ENCODE measurements at regions not wholly inside any gene's neighbourhood (a gene's known extent, or its start where the extent isn't known, plus 50 kb on each side); places are given as distances from the start of the nearest gene placed in this dataset.

DNA sequence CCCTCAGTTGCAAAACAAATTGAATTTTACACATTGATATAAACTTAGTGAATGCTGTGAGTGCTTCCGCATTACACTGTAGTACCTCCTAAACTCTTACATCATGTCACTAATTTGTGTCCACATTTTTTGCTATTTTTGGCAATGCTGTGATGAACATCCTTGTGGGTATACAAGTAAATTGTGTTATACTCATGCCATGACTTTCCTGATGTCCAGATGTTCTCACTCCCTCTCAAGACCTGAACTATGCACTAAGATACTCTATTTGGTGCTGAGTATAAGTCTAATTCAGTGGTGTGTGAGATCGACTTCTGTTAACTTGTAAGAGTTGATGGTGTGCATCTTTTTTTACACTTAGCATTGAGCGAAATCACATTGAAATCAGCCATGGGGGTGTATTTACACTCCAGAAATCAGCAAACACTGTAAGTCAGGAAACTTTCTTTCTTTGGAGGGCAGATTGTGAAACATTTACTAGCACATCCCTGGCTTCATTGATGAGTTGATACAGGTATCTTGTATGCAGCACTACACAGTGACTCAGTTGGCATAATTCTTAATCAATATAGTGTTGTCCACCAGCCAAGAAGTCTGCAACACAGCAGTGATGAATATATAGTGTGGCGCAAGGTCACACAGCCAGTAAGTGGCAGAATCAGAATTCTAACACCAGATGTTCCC is 228.1 kb upstream of the RORA start:
- Histone ChIP-seq H3K4me3 (ENCODE audit: low read length in 2 of 2) (no peak overlapping the region), H3K36me3 (ENCODE audit: control insufficient read depth in 2 of 2, insufficient read depth in 2 of 2, low read length in 2 of 2) (no peaks in the 10 kb centered on the region), H3K27me3 (ENCODE audit: control insufficient read depth in 1 of 2, insufficient read depth in 2 of 2, low read length in 2 of 2) (no peaks in the 10 kb centered on the region), H3K27ac (ENCODE audit: low read length) (no peak overlapping the region), H3K4me1 (ENCODE audit: control insufficient read depth, insufficient read depth, low read length) (no peaks in the 10 kb centered on the region), H3K9me3 (ENCODE audit: control insufficient read depth in 2 of 2, low read length in 2 of 2) (no peaks in the 10 kb centered on the region), H3K9ac (ENCODE audit: low read length in 2 of 2) (no peak overlapping the region)

GRCh38 chr15:61449186-61449702 is 220.1 kb upstream of the RORA start:
- Histone ChIP-seq H3K36me3 (ENCODE audit: control insufficient read depth in 2 of 2, insufficient read depth in 2 of 2, low read length in 2 of 2) (no peaks in the 10 kb centered on the region), H3K27ac (ENCODE audit: low read length) (no peak overlapping the region), H3K4me1 (ENCODE audit: control insufficient read depth, insufficient read depth, low read length) (no peaks in the 10 kb centered on the region), H3K9ac (ENCODE audit: low read length in 2 of 2) (no peak overlapping the region), H3K9me3 (ENCODE audit: control insufficient read depth in 2 of 2, low read length in 2 of 2) (no peaks in the 10 kb centered on the region), H3K4me3 (ENCODE audit: low read length in 2 of 2) (no peak overlapping the region), H3K27me3 (ENCODE audit: control insufficient read depth in 1 of 2, insufficient read depth in 2 of 2, low read length in 2 of 2) (no peaks in the 10 kb centered on the region)

DNA sequence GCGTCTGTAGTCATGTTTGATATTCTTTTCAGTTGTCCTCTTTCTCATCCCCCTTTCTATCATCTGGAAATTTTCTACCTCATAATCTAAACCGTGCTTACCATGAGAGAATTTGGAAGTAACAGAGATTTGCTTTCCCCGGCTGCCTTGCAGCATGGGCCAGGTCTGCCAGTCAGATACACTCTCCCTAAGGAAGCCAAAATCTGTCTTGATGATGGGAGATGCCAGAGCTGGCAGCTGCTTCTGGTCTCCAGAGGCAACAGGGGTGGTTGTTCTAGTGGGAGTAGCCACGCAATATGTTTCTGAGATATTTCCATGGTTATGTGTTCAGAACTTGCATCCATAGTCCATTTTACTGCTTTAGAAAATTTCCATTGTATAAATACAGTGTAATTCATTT is 218.9 kb upstream of the RORA start:
- H3K4me3 ChIP-seq (ENCODE audit: low read length in 2 of 2), result no peak overlapping the region
- H3K9me3 ChIP-seq (ENCODE audit: control insufficient read depth in 2 of 2, low read length in 2 of 2), result no peaks in the 10 kb centered on the region
- H3K36me3 ChIP-seq (ENCODE audit: control insufficient read depth in 2 of 2, insufficient read depth in 2 of 2, low read length in 2 of 2), result no peaks in the 10 kb centered on the region
- no peak overlapping the region for H3K27ac ChIP-seq (ENCODE audit: low read length)
- no peaks in the 10 kb centered on the region for H3K4me1 ChIP-seq (ENCODE audit: control insufficient read depth, insufficient read depth, low read length)
- H3K9ac ChIP-seq (ENCODE audit: low read length in 2 of 2), result no peak overlapping the region
- no peaks in the 10 kb centered on the region for H3K27me3 ChIP-seq (ENCODE audit: control insufficient read depth in 1 of 2, insufficient read depth in 2 of 2, low read length in 2 of 2)

DNA sequence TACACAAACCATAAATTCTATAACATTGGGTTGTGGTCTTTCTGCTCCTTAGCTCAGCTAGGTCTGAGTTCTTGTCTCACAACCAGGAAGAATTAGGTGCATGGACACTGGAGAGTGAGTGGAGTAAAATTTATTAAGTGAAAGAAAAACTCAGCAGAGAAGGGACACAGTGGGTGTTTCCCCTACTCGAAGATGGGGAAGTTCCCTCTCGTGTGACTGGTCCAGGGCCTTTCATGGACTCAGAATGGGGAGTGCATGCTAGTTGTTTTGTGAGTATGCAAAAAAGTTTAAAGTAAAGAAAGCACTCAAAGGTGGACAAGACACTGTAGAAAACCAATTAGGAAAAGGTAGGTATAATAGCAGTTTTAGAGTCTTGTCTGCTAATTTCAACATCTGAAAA is 215.5 kb upstream of the RORA start:
- no peaks in the 10 kb centered on the region for H3K27me3 ChIP-seq (ENCODE audit: control insufficient read depth in 1 of 2, insufficient read depth in 2 of 2, low read length in 2 of 2)
- H3K9ac ChIP-seq (ENCODE audit: low read length in 2 of 2), result no peak overlapping the region
- H3K4me1 ChIP-seq (ENCODE audit: control insufficient read depth, insufficient read depth, low read length), result no peaks in the 10 kb centered on the region
- H3K9me3 ChIP-seq (ENCODE audit: control insufficient read depth in 2 of 2, low read length in 2 of 2), result no peaks in the 10 kb centered on the region
- no peak overlapping the region for H3K27ac ChIP-seq (ENCODE audit: low read length)
- H3K36me3 ChIP-seq (ENCODE audit: control insufficient read depth in 2 of 2, insufficient read depth in 2 of 2, low read length in 2 of 2), result no peaks in the 10 kb centered on the region
- no peak overlapping the region for H3K4me3 ChIP-seq (ENCODE audit: low read length in 2 of 2)

GRCh38 chr15:61442821-61443220 is 213.7 kb upstream of the RORA start:
- H3K27me3 ChIP-seq (ENCODE audit: control insufficient read depth in 1 of 2, insufficient read depth in 2 of 2, low read length in 2 of 2), result no peaks in the 10 kb centered on the region
- H3K9ac ChIP-seq (ENCODE audit: low read length in 2 of 2), result no peak overlapping the region
- no peaks in the 10 kb centered on the region for H3K4me1 ChIP-seq (ENCODE audit: control insufficient read depth, insufficient read depth, low read length)
- H3K27ac ChIP-seq (ENCODE audit: low read length), result no peak overlapping the region
- no peak overlapping the region for H3K4me3 ChIP-seq (ENCODE audit: low read length in 2 of 2)
- H3K9me3 ChIP-seq (ENCODE audit: control insufficient read depth in 2 of 2, low read length in 2 of 2), result no peaks in the 10 kb centered on the region
- no peaks in the 10 kb centered on the region for H3K36me3 ChIP-seq (ENCODE audit: control insufficient read depth in 2 of 2, insufficient read depth in 2 of 2, low read length in 2 of 2)

- Histone ChIP-seq H3K9ac (ENCODE audit: low read length in 2 of 2) (no peak overlapping the region), H3K36me3 (ENCODE audit: control insufficient read depth in 2 of 2, insufficient read depth in 2 of 2, low read length in 2 of 2) (no peaks in the 10 kb centered on the region), H3K4me3 (ENCODE audit: low read length in 2 of 2) (no peak overlapping the region), H3K4me1 (ENCODE audit: control insufficient read depth, insufficient read depth, low read length) (no peaks in the 10 kb centered on the region), H3K27me3 (ENCODE audit: control insufficient read depth in 1 of 2, insufficient read depth in 2 of 2, low read length in 2 of 2) (no peaks in the 10 kb centered on the region), H3K27ac (ENCODE audit: low read length) (no peak overlapping the region), H3K9me3 (ENCODE audit: control insufficient read depth in 2 of 2, low read length in 2 of 2) (no peaks in the 10 kb centered on the region)
Measured at GRCh38 chr15:61441891-61442290, 212.8 kb upstream of the RORA start.

- H3K27ac ChIP-seq (ENCODE audit: low read length), result no peak overlapping the region
- no peaks in the 10 kb centered on the region for H3K9me3 ChIP-seq (ENCODE audit: control insufficient read depth in 2 of 2, low read length in 2 of 2)
- no peaks in the 10 kb centered on the region for H3K27me3 ChIP-seq (ENCODE audit: control insufficient read depth in 1 of 2, insufficient read depth in 2 of 2, low read length in 2 of 2)
- no peaks in the 10 kb centered on the region for H3K36me3 ChIP-seq (ENCODE audit: control insufficient read depth in 2 of 2, insufficient read depth in 2 of 2, low read length in 2 of 2)
- no peak overlapping the region for H3K9ac ChIP-seq (ENCODE audit: low read length in 2 of 2)
- no peak overlapping the region for H3K4me3 ChIP-seq (ENCODE audit: low read length in 2 of 2)
- H3K4me1 ChIP-seq (ENCODE audit: control insufficient read depth, insufficient read depth, low read length), result no peaks in the 10 kb centered on the region
Measured at GRCh38 chr15:61426466-61426865, 197.4 kb upstream of the RORA start.

DNA sequence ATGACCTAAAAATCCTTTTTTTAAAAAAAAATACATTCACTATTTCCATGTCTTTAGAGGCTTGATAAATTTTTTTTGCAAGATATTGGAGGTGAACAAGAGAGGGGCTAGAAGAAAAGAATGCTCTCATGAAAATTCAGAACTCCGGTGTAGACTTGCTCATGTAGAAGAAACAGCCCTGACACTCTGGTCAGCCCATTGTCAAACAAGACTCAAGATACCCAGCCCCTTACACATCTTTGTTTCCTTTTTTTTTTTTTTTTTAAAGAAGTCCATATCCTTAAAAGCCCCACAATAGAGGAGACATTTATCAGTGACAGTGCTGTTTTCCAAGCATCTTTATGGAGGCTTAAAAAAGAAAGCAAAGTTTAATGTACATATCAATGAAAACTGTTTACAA is 196.8 kb upstream of the RORA start:
- no peaks in the 10 kb centered on the region for H3K36me3 ChIP-seq (ENCODE audit: control insufficient read depth in 2 of 2, insufficient read depth in 2 of 2, low read length in 2 of 2)
- H3K9ac ChIP-seq (ENCODE audit: low read length in 2 of 2), result no peak overlapping the region
- H3K4me3 ChIP-seq (ENCODE audit: low read length in 2 of 2), result no peak overlapping the region
- H3K27me3 ChIP-seq (ENCODE audit: control insufficient read depth in 1 of 2, insufficient read depth in 2 of 2, low read length in 2 of 2), result no peaks in the 10 kb centered on the region
- no peaks in the 10 kb centered on the region for H3K9me3 ChIP-seq (ENCODE audit: control insufficient read depth in 2 of 2, low read length in 2 of 2)
- no peak overlapping the region for H3K27ac ChIP-seq (ENCODE audit: low read length)
- no peaks in the 10 kb centered on the region for H3K4me1 ChIP-seq (ENCODE audit: control insufficient read depth, insufficient read depth, low read length)

- Histone ChIP-seq H3K27me3 (ENCODE audit: control insufficient read depth in 1 of 2, insufficient read depth in 2 of 2, low read length in 2 of 2) (no peaks in the 10 kb centered on the region), H3K27ac (ENCODE audit: low read length) (no peak overlapping the region), H3K9me3 (ENCODE audit: control insufficient read depth in 2 of 2, low read length in 2 of 2) (no peaks in the 10 kb centered on the region), H3K4me3 (ENCODE audit: low read length in 2 of 2) (no peak overlapping the region), H3K9ac (ENCODE audit: low read length in 2 of 2) (no peak overlapping the region), H3K36me3 (ENCODE audit: control insufficient read depth in 2 of 2, insufficient read depth in 2 of 2, low read length in 2 of 2) (no peaks in the 10 kb centered on the region), H3K4me1 (ENCODE audit: control insufficient read depth, insufficient read depth, low read length) (no peaks in the 10 kb centered on the region)
Measured at GRCh38 chr15:61422773-61423172, 193.7 kb upstream of the RORA start.

DNA sequence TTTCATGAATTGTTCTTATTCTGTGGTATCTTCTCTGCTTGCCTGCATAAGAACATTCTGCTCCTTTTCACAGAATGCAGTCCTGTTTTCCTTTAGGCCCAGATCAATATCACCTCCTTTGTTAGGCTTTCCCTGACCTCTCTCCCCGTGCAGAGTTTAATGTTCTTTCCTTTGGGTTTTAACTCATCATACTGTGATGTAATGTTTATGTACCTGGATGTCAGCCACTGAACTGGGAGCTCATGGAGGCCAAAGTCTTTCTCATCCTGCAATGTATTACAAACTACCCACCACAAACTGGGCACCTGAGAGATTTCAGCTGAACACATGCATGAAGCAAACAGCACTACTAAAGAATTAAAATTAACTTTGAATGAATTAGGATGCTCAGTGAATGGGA is 192.8 kb upstream of the RORA start:
- no peaks in the 10 kb centered on the region for H3K9me3 ChIP-seq (ENCODE audit: control insufficient read depth in 2 of 2, low read length in 2 of 2)
- no peak overlapping the region for H3K27ac ChIP-seq (ENCODE audit: low read length)
- no peaks in the 10 kb centered on the region for H3K4me1 ChIP-seq (ENCODE audit: control insufficient read depth, insufficient read depth, low read length)
- H3K27me3 ChIP-seq (ENCODE audit: control insufficient read depth in 1 of 2, insufficient read depth in 2 of 2, low read length in 2 of 2), result no peaks in the 10 kb centered on the region
- no peak overlapping the region for H3K4me3 ChIP-seq (ENCODE audit: low read length in 2 of 2)
- no peak overlapping the region for H3K9ac ChIP-seq (ENCODE audit: low read length in 2 of 2)
- H3K36me3 ChIP-seq (ENCODE audit: control insufficient read depth in 2 of 2, insufficient read depth in 2 of 2, low read length in 2 of 2), result no peaks in the 10 kb centered on the region

- no peaks in the 10 kb centered on the region for H3K27me3 ChIP-seq (ENCODE audit: control insufficient read depth in 1 of 2, insufficient read depth in 2 of 2, low read length in 2 of 2)
- no peak overlapping the region for H3K9ac ChIP-seq (ENCODE audit: low read length in 2 of 2)
- no peaks in the 10 kb centered on the region for H3K36me3 ChIP-seq (ENCODE audit: control insufficient read depth in 2 of 2, insufficient read depth in 2 of 2, low read length in 2 of 2)
- H3K4me1 ChIP-seq (ENCODE audit: control insufficient read depth, insufficient read depth, low read length), result no peaks in the 10 kb centered on the region
- no peak overlapping the region for H3K4me3 ChIP-seq (ENCODE audit: low read length in 2 of 2)
- H3K9me3 ChIP-seq (ENCODE audit: control insufficient read depth in 2 of 2, low read length in 2 of 2), result no peaks in the 10 kb centered on the region
- no peak overlapping the region for H3K27ac ChIP-seq (ENCODE audit: low read length)
Measured at GRCh38 chr15:61421470-61421869, 192.4 kb upstream of the RORA start.

Measured in stomach smooth muscle (tissue), 2 donors.